ENCODE measurements at regions not wholly inside any gene's neighbourhood (a gene's known extent, or its start where the extent isn't known, plus 50 kb on each side); places are given as distances from the start of the nearest gene placed in this dataset.

- no peaks in the 10 kb centered on the region for H3K4me1 ChIP-seq (ENCODE audit: insufficient read depth, low read length)
- H3K4me3 Mint-ChIP-seq, result no peak overlapping the region
- no peaks in the 10 kb centered on the region for H3K27me3 ChIP-seq (ENCODE audit: control insufficient read depth in 1 of 2, insufficient read depth in 2 of 2, low read length in 2 of 2)
- H3K27ac Mint-ChIP-seq, result no peak overlapping the region
- no peak for DNase-seq
- H3K9me3 ChIP-seq (ENCODE audit: control insufficient read depth in 1 of 2, insufficient read depth in 1 of 2, low read length in 2 of 2), result no peaks in the 10 kb centered on the region
- no peak overlapping the region for H3K27ac ChIP-seq (ENCODE audit: low read depth in 1 of 2, low read length in 2 of 2)
- no peaks in the 10 kb centered on the region for H3K36me3 Mint-ChIP-seq (ENCODE audit: low read depth)
- peaks cover 11% of the 10 kb centered on the region for H3K9me3 Mint-ChIP-seq
- H3K4me3 ChIP-seq (ENCODE audit: low read length), result no peak overlapping the region
- TF ChIP-seq CTCF (IDR thresholded peaks at IDR 0.05), result no peak
- no peaks in the 10 kb centered on the region for H3K27me3 Mint-ChIP-seq
- intact Hi-C loops (cut with DNase I, micrococcal nuclease), result no loop called here
- POLR2A ChIA-PET, result no interaction called here
- no peaks in the 10 kb centered on the region for H3K4me1 Mint-ChIP-seq (ENCODE audit: low read depth)
- CTCF ChIA-PET, result no interaction called here
- H3K36me3 ChIP-seq (ENCODE audit: insufficient read depth, low read length), result no peaks in the 10 kb centered on the region
- no peak for ATAC-seq (ENCODE audit: poor library complexity)
Observed at GRCh38 chr1:189941922-189942321, 535.7 kb downstream of the BRINP3 start.

- Mint-ChIP-seq H3K36me3 (ENCODE audit: low read depth) (no peaks in the 10 kb centered on the region), H3K4me1 (ENCODE audit: low read depth) (no peaks in the 10 kb centered on the region), H3K9me3 (peaks cover 10% of the 10 kb centered on the region), H3K4me3 (no peak overlapping the region), H3K27me3 (no peaks in the 10 kb centered on the region), H3K27ac (no peak overlapping the region)
- Histone ChIP-seq H3K27ac (ENCODE audit: low read depth in 1 of 2, low read length in 2 of 2) (no peak overlapping the region), H3K27me3 (ENCODE audit: control insufficient read depth in 1 of 2, insufficient read depth in 2 of 2, low read length in 2 of 2) (no peaks in the 10 kb centered on the region), H3K4me1 (ENCODE audit: insufficient read depth, low read length) (no peaks in the 10 kb centered on the region), H3K36me3 (ENCODE audit: insufficient read depth, low read length) (no peaks in the 10 kb centered on the region), H3K4me3 (ENCODE audit: low read length) (no peak overlapping the region), H3K9me3 (ENCODE audit: control insufficient read depth in 1 of 2, insufficient read depth in 1 of 2, low read length in 2 of 2) (no peaks in the 10 kb centered on the region)
- intact Hi-C loops (cut with DNase I, micrococcal nuclease), result no loop called here
- DNase-seq (no peak), ATAC-seq (ENCODE audit: poor library complexity) (no peak)
- ChIA-PET POLR2A (no interaction called here), CTCF (no interaction called here)
- TF ChIP-seq CTCF (IDR thresholded peaks at IDR 0.05), result no peak
Observed at GRCh38 chr1:189958756-189959155, 518.9 kb downstream of the BRINP3 start.

- CTCF ChIA-PET, result no interaction called here
- Histone ChIP-seq H3K27ac (ENCODE audit: low read depth in 1 of 2, low read length in 2 of 2) (no peak overlapping the region), H3K36me3 (ENCODE audit: insufficient read depth, low read length) (no peaks in the 10 kb centered on the region), H3K27me3 (ENCODE audit: control insufficient read depth in 1 of 2, insufficient read depth in 2 of 2, low read length in 2 of 2) (no peaks in the 10 kb centered on the region), H3K9me3 (ENCODE audit: control insufficient read depth in 1 of 2, insufficient read depth in 1 of 2, low read length in 2 of 2) (no peaks in the 10 kb centered on the region), H3K4me3 (ENCODE audit: low read length) (no peak overlapping the region), H3K4me1 (ENCODE audit: insufficient read depth, low read length) (no peaks in the 10 kb centered on the region)
- Mint-ChIP-seq H3K4me3 (no peak overlapping the region), H3K4me1 (ENCODE audit: low read depth) (no peaks in the 10 kb centered on the region), H3K27ac (no peak overlapping the region), H3K9me3 (peaks cover 8% of the 10 kb centered on the region), H3K27me3 (no peaks in the 10 kb centered on the region), H3K36me3 (ENCODE audit: low read depth) (no peaks in the 10 kb centered on the region)
- DNase-seq, result no peak
- no peak for ATAC-seq (ENCODE audit: poor library complexity)
- no peak for TF ChIP-seq CTCF (IDR thresholded peaks at IDR 0.05)
- POLR2A ChIA-PET, result no interaction called here
- intact Hi-C loops (cut with DNase I, micrococcal nuclease), result no loop called here
Observed at GRCh38 chr1:189960769-189961168, 516.9 kb downstream of the BRINP3 start.
